Thyroid gland (tissue), 4 donors: ENCODE measurements at regions not wholly inside any gene's neighbourhood (a gene's known extent, or its start where the extent isn't known, plus 50 kb on each side); places are given as distances from the start of the nearest gene placed in this dataset.
"Not testable (repeated sequence)": the region's sequence is repeated elsewhere in the genome, so short reads cannot be mapped to it uniquely, and the experiment has no call there.

Experiments used
- DNase-seq, 2 donors: peaks; one replicate each; pipeline ENCODE4 v3.0.0-alpha.2; 2019
- H3K27ac ChIP-seq, 3 donors: fragments of 200-600 bp; sonication (generic); 1 replicate in 2 of 3; 2 replicates in 1 of 3; pipeline ENCODE4 v1.5.1; 2016 to 2019; ENCODE audit warnings: mild to moderate bottlenecking in 1 of 3, moderate library complexity in 1 of 3
- H3K27me3 ChIP-seq: fragments of 200-600 bp; sonication (generic); one replicate; pipeline ENCODE4 v1.5.1; 2019
- H3K36me3 ChIP-seq, 2 donors: fragments of 200-600 bp; sonication (generic); one replicate each; pipeline ENCODE4 v1.5.1; 2016 to 2019
- H3K4me1 ChIP-seq, 2 donors: fragments of 200-600 bp; sonication (generic); one replicate each; pipeline ENCODE4 v1.5.1; 2017 to 2019
- H3K4me3 ChIP-seq, 3 donors: fragments of 200-600 bp; sonication (generic); replicated peaks in 1 of 3; 1 replicate in 2 of 3; 2 replicates in 1 of 3; pipeline ENCODE4 v1.5.1; 2016; ENCODE audit warnings: mild to moderate bottlenecking in 1 of 3
- H3K9me3 ChIP-seq: fragments of 200-600 bp; sonication (generic); one replicate; pipeline ENCODE4 v1.5.1; 2017
- CTCF ChIP-seq, 6 experiments: fragments of 200-600 bp in 3 of 6; fragments of 450-650 bp in 3 of 6; sonication (generic) in 3 of 6; IDR thresholded peaks; one replicate each; pipeline ENCODE4 v1.5.1; 2016 to 2019; ENCODE audit warnings: antibody characterized with exemption in 6 of 6, mild to moderate bottlenecking in 2 of 6, inconsistent platforms in 1 of 6, moderate library complexity in 1 of 6
- POLR2A ChIP-seq, 2 donors: fragments of 450-650 bp; IDR thresholded peaks; one replicate each; pipeline ENCODE4 v1.6.1; 2017; ENCODE audit warnings: antibody characterized with exemption in 2 of 2, mild to moderate bottlenecking in 2 of 2, moderate library complexity in 1 of 2
- WGBS, 2 donors: methylation state at CpG; one replicate each; pipeline ENCODE4 v1.1.5; 2017; 5-methylcytosine and 5-hydroxymethylcytosine counted together
- intact Hi-C: fragments of 100-400 bp; cut with DNase I; formaldehyde crosslinking; loops from one replicate; pipeline ENCODE4 v1.15.1; 2023

DNA sequence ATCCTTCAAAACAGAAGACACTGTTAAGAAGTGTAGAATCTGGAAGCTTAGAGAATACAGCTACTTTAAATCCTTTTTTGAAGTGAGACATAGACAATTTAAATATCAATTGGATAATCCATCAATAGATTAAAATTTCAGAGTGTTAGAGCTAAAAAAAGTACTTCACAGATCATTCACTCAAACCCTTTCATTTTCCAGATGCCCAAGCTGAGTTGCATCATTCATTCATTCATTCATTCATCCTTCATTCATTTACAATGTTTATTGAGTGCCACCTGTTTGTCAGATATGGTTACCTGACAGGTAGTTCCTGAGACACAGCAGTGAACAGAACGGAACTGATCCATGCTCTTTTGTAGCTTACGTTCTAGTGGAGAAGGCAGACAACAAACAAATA, 290.7 kb upstream of the MTPN start:
- 78 to 95% methylated on average over 2 of the region's 2 CpGs for WGBS, 2 donors
- TF ChIP-seq CTCF (IDR thresholded peaks at IDR 0.05): no peak
- TF ChIP-seq POLR2A (IDR thresholded peaks at IDR 0.05): no peak
- H3K4me3 ChIP-seq: no peak overlapping the region

GRCh38 chr7:136266457-136266856, 289.3 kb upstream of the MTPN start:
- TF ChIP-seq POLR2A (IDR thresholded peaks at IDR 0.05) (no peak), CTCF (IDR thresholded peaks at IDR 0.05) (no peak)
- no peaks in the 10 kb centered on the region for H3K27me3 ChIP-seq
- no peaks in the 10 kb centered on the region for H3K36me3 ChIP-seq
- H3K4me3 ChIP-seq: no peak overlapping the region
- no peaks in the 10 kb centered on the region for H3K4me1 ChIP-seq
- DNase-seq: no peak
- no peaks in the 10 kb centered on the region for H3K9me3 ChIP-seq
- intact Hi-C loops: no loop called here
- H3K27ac ChIP-seq: no peak overlapping the region

More for the DNA sequence above, 290.7 kb upstream of the MTPN start:
- H3K36me3 ChIP-seq: no peaks in the 10 kb centered on the region
- intact Hi-C loops: no loop called here
- H3K9me3 ChIP-seq: no peaks in the 10 kb centered on the region
- H3K27me3 ChIP-seq: no peaks in the 10 kb centered on the region
- no peak for DNase-seq
- no peaks in the 10 kb centered on the region for H3K4me1 ChIP-seq
- H3K27ac ChIP-seq: no peak overlapping the region

DNA sequence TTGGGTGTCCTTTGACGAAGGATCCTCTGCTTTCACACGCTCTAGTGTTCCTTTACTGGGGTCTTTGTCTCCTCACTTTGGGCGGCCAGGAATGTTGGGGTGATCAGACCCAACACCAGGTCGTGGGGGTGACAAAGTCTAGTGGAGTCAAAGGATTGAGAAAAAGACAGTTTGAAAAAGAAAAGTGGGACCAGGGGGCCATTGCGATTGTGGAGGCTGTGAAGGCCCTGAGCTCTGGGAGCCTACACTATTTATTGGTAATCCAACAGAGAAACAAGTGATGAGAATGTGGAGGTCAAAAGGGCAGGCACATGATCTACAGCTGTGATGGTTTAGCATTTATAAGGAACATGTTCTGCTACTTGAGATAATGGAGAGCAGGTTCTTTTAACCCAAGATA, 287.1 kb upstream of the MTPN start:
- DNase-seq, intact Hi-C loops, H3K27ac ChIP-seq: not testable (repeated sequence)

GRCh38 chr7:136263112-136263860, 286.1 kb upstream of the MTPN start:
- H3K4me1 ChIP-seq, intact Hi-C loops, DNase-seq, H3K27me3 ChIP-seq, H3K4me3 ChIP-seq, H3K36me3 ChIP-seq, H3K9me3 ChIP-seq, H3K27ac ChIP-seq: not testable (repeated sequence)
- WGBS, 2 donors: 67 to 78% methylated on average over 4 of the region's 4 CpGs

More for the DNA sequence above, 287.1 kb upstream of the MTPN start:
- not testable (repeated sequence) for H3K36me3 ChIP-seq, H3K4me3 ChIP-seq, H3K27me3 ChIP-seq, H3K4me1 ChIP-seq, H3K9me3 ChIP-seq
- WGBS, 2 donors: 77 to 78% methylated on average over 5 of the region's 5 CpGs

DNA sequence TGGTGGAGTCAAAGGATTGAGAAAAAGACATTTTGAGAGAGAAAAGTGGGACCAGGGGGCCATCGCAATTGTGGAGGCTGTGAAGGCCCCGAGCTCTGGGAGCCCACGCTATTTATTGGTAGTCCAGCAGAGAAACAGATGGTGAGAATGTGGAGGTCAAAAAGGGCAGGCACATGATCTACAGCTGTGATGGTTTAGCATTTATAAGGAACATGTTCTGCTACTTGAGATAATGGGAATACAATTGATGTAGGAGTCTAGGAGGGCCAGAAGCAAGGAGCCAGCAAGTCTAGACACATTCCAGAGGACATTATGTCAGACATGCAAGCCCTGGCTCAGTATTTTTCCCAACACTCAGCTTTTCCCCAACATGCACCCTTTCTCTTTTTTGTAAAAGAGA, 283.4 kb upstream of the MTPN start:
- WGBS, 2 donors: 94 to 96% methylated on average over 3 of the region's 3 CpGs
- intact Hi-C loops, H3K4me3 ChIP-seq, DNase-seq, H3K9me3 ChIP-seq, H3K36me3 ChIP-seq, H3K27ac ChIP-seq, H3K27me3 ChIP-seq, H3K4me1 ChIP-seq: not testable (repeated sequence)

- intact Hi-C loops: no loop called here
- TF ChIP-seq POLR2A (IDR thresholded peaks at IDR 0.05) (no peak), CTCF (IDR thresholded peaks at IDR 0.05) (no peak)
- Histone ChIP-seq H3K9me3 (no peaks in the 10 kb centered on the region), H3K27me3 (no peaks in the 10 kb centered on the region), H3K4me1 (no peaks in the 10 kb centered on the region), H3K27ac (no peak overlapping the region), H3K4me3 (no peak overlapping the region), H3K36me3 (no peaks in the 10 kb centered on the region)
- 88 to 95% methylated on average over 4 of the region's 4 CpGs for WGBS, 2 donors
- DNase-seq: no peak
Observed at GRCh38 chr7:136259074-136259473, 281.9 kb upstream of the MTPN start.

DNA sequence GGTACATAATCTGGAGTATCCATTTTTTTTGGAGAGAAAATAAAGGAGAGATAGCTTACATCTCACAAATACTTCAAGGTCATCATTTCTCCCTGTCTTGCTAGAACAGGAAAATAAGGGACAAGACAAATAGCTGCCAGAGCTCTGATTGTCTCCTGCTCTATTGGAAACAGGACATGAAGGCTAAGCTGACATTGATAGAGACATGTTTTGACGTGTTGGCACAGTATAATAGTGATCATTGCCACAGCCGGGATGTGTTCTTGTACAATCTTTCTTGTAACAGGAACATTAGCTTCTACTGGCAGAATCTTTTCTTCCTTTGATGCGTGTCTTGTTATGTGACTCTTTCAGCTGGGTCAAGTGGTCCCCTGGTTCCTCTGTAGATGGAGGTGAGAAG, 279.3 kb upstream of the MTPN start:
- intact Hi-C loops: no loop called here
- Histone ChIP-seq H3K4me3 (no peak overlapping the region), H3K36me3 (no peaks in the 10 kb centered on the region), H3K27me3 (no peaks in the 10 kb centered on the region), H3K4me1 (no peaks in the 10 kb centered on the region), H3K9me3 (no peaks in the 10 kb centered on the region), H3K27ac (no peak overlapping the region)
- WGBS, 2 donors: 92 to 95% methylated on average over 3 of the region's 3 CpGs
- TF ChIP-seq POLR2A (IDR thresholded peaks at IDR 0.05) (no peak), CTCF (IDR thresholded peaks at IDR 0.05) (no peak)
- no peak for DNase-seq
